HG03520 (cell line): ENCODE measurements at regions not wholly inside any gene's neighbourhood (a gene's known extent, or its start where the extent isn't known, plus 50 kb on each side); places are given as distances from the start of the nearest gene placed in this dataset.

Experiments
- ATAC-seq: cut with Tn5 transposase; IDR thresholded peaks from one replicate; pipeline ENCODE4 v1.9.1; 2021; ENCODE audit warnings: mild to moderate bottlenecking, moderate library complexity; ENCODE audit not compliant: unreplicated experiment

- no peak for ATAC-seq
Measured at GRCh38 chr11:8823174-8823742, 87.7 kb upstream of the AKIP1 start.

- ATAC-seq, result no peak
Measured at GRCh38 chr11:8826139-8826786, 84.7 kb upstream of the AKIP1 start.

GRCh38 chr11:8826901-8827560 is 84.0 kb upstream of the AKIP1 start:
- ATAC-seq, result no peak

- no peak for ATAC-seq
Measured at GRCh38 chr11:8828046-8828445, 82.9 kb upstream of the AKIP1 start.

- no peak for ATAC-seq
Measured at GRCh38 chr11:8828580-8829361, 82.2 kb upstream of the AKIP1 start.

- no peak for ATAC-seq
Measured at GRCh38 chr11:8829556-8829955, 81.4 kb upstream of the AKIP1 start.

GRCh38 chr11:8830641-8831040 is 80.3 kb upstream of the AKIP1 start:
- no peak for ATAC-seq

- ATAC-seq, result no peak
Measured at GRCh38 chr11:8831861-8832260, 79.1 kb upstream of the AKIP1 start.

- peak; percentile 67 for ATAC-seq
Measured at GRCh38 chr11:8832571-8833260, 78.3 kb upstream of the AKIP1 start.

GRCh38 chr11:8833568-8834315 is 77.2 kb upstream of the AKIP1 start:
- no peak for ATAC-seq

- ATAC-seq, result no peak
Measured at GRCh38 chr11:8834379-8834778, 76.6 kb upstream of the AKIP1 start.

GRCh38 chr11:8838248-8838647 is 72.7 kb upstream of the AKIP1 start:
- no peak for ATAC-seq

GRCh38 chr11:8839306-8839956 is 71.6 kb upstream of the AKIP1 start:
- no peak for ATAC-seq

- ATAC-seq, result no peak
Measured at GRCh38 chr11:8839957-8840945, 70.7 kb upstream of the AKIP1 start.

GRCh38 chr11:8841899-8842298 is 69.1 kb upstream of the AKIP1 start:
- ATAC-seq, result no peak

GRCh38 chr11:8858808-8859207 is 52.2 kb upstream of the AKIP1 start:
- no peak for ATAC-seq
